MM.1S (cell line): ENCODE measurements at regions not wholly inside any gene's neighbourhood (a gene's known extent, or its start where the extent isn't known, plus 50 kb on each side); places are given as distances from the start of the nearest gene placed in this dataset.

Experiments used
- DNase-seq: peaks from one replicate; pipeline ENCODE4 v3.0.0-alpha.2; 2015
- H2AFZ ChIP-seq: fragments of 300-600 bp; sonication (generic); 2 replicates; pipeline ENCODE4 v1.6.0; 2016; ENCODE audit warnings: antibody characterized with exemption, low read length
- H3F3A ChIP-seq: fragments of 300-600 bp; sonication (generic); 2 replicates; pipeline ENCODE4 v1.6.1; 2016; ENCODE audit warnings: mild to moderate bottlenecking, antibody characterized with exemption, low read length, moderate library complexity, mixed read lengths; ENCODE audit not compliant: insufficient read depth
- H3K27ac ChIP-seq: fragments of 300-600 bp; sonication (generic); 2 replicates; pipeline ENCODE4 v1.5.1; 2016; ENCODE audit warnings: mild to moderate bottlenecking, low read length
- H3K27me3 ChIP-seq: fragments of 300-600 bp; sonication (generic); replicated peaks from 2 replicates; pipeline ENCODE4 v1.6.0; 2016; ENCODE audit warnings: low read length; ENCODE audit not compliant: insufficient read depth
- H3K36me3 ChIP-seq: fragments of 300-600 bp; sonication (generic); replicated peaks from 2 replicates; pipeline ENCODE4 v1.6.1; 2016; ENCODE audit warnings: mild to moderate bottlenecking, low read length, mixed read lengths; ENCODE audit not compliant: insufficient read depth
- H3K4me1 ChIP-seq: fragments of 300-600 bp; sonication (generic); 2 replicates; pipeline ENCODE4 v1.6.1; 2016; ENCODE audit warnings: low read length, mixed read lengths
- H3K4me2 ChIP-seq: fragments of 300-600 bp; sonication (generic); 2 replicates; pipeline ENCODE4 v1.6.0; 2016; ENCODE audit warnings: low read depth, low read length
- H3K4me3 ChIP-seq: fragments of 300-600 bp; sonication (generic); 2 replicates; pipeline ENCODE4 v1.5.1; 2016; ENCODE audit warnings: low read length, mixed read lengths
- H3K79me2 ChIP-seq: fragments of 300-600 bp; sonication (generic); 2 replicates; pipeline ENCODE4 v1.6.1; 2016; ENCODE audit warnings: mixed run types, low read length, mixed read lengths
- H3K9ac ChIP-seq: fragments of 300-600 bp; sonication (generic); 2 replicates; pipeline ENCODE4 v1.6.1; 2016; ENCODE audit warnings: low read length, mixed read lengths
- H3K9me2 ChIP-seq: fragments of 300-600 bp; sonication (generic); replicated peaks from 2 replicates; pipeline ENCODE4 v1.6.1; 2016; ENCODE audit warnings: mild to moderate bottlenecking, low read length, mixed read lengths; ENCODE audit not compliant: insufficient read depth
- H3K9me3 ChIP-seq: fragments of 300-600 bp; sonication (generic); replicated peaks from 2 replicates; pipeline ENCODE4 v1.6.1; 2016; ENCODE audit warnings: mild to moderate bottlenecking, low read length, mixed read lengths; ENCODE audit not compliant: insufficient read depth
- H4K20me1 ChIP-seq: fragments of 300-600 bp; sonication (generic); 2 replicates; pipeline ENCODE4 v1.6.1; 2016; ENCODE audit warnings: mild to moderate bottlenecking, low read length, moderate library complexity, mixed read lengths; ENCODE audit not compliant: insufficient read depth
- CTCF ChIP-seq: fragments of 300-600 bp; sonication (generic); IDR thresholded peaks from 2 replicates; pipeline ENCODE4 v1.5.1; 2016; ENCODE audit warnings: antibody characterized with exemption, low read length, mixed read lengths
- EZH2 ChIP-seq: fragments of 300-600 bp; sonication (generic); optimal IDR thresholded peaks from 2 replicates; pipeline ENCODE3; 2017; ENCODE audit warnings: low read depth, mild to moderate bottlenecking, antibody characterized with exemption, low read length, mixed read lengths
- EZH2phosphoT487 ChIP-seq: fragments of 300-600 bp; sonication (generic); IDR thresholded peaks from 2 replicates; pipeline ENCODE4 v1.6.1; 2018; ENCODE audit warnings: antibody characterized with exemption, low read length

- Histone ChIP-seq H2AFZ (no peak overlapping the region), H3K4me3 (no peak overlapping the region)
- DNase-seq, result no peak
Observed at GRCh38 chr11:106389101-106389500, 311.6 kb downstream of the AASDHPPT start.

GRCh38 chr11:106390078-106390477, 312.6 kb downstream of the AASDHPPT start:
- H3K27me3 ChIP-seq, result no peaks in the 10 kb centered on the region
- H3K27ac ChIP-seq, result no peak overlapping the region
- H3K79me2 ChIP-seq, result no peaks in the 10 kb centered on the region

More at GRCh38 chr11:106389101-106389500, 311.6 kb downstream of the AASDHPPT start:
- Histone ChIP-seq H3K9me3 (no peaks in the 10 kb centered on the region), H3F3A (no peaks in the 10 kb centered on the region), H3K4me1 (no peaks in the 10 kb centered on the region), H3K9me2 (no peaks in the 10 kb centered on the region), H3K79me2 (no peaks in the 10 kb centered on the region), H3K36me3 (no peaks in the 10 kb centered on the region), H3K4me2 (no peak overlapping the region), H3K27ac (no peak overlapping the region), H4K20me1 (no peaks in the 10 kb centered on the region), H3K9ac (no peak overlapping the region), H3K27me3 (no peaks in the 10 kb centered on the region)
- TF ChIP-seq CTCF (no peak), EZH2phosphoT487 (no peak), EZH2 (no peak)

GRCh38 chr11:106391771-106392420, 314.4 kb downstream of the AASDHPPT start:
- no peaks in the 10 kb centered on the region for H3K9me2 ChIP-seq
- H3K4me2 ChIP-seq, result no peak overlapping the region
- no peaks in the 10 kb centered on the region for H3K27me3 ChIP-seq
- H3K4me3 ChIP-seq, result no peak overlapping the region
- H2AFZ ChIP-seq, result no peak overlapping the region
- no peaks in the 10 kb centered on the region for H3K4me1 ChIP-seq
- no peaks in the 10 kb centered on the region for H4K20me1 ChIP-seq
- no peaks in the 10 kb centered on the region for H3K79me2 ChIP-seq
- H3K9me3 ChIP-seq, result no peaks in the 10 kb centered on the region
- H3F3A ChIP-seq, result no peaks in the 10 kb centered on the region
- no peak overlapping the region for H3K27ac ChIP-seq
- H3K36me3 ChIP-seq, result no peaks in the 10 kb centered on the region
- TF ChIP-seq EZH2phosphoT487, result no peak
- TF ChIP-seq CTCF, result no peak
- no peak for TF ChIP-seq EZH2
- H3K9ac ChIP-seq, result no peak overlapping the region
- no peak for DNase-seq

More at GRCh38 chr11:106390078-106390477, 312.6 kb downstream of the AASDHPPT start:
- no peak for DNase-seq
- Histone ChIP-seq H3K9me2 (no peaks in the 10 kb centered on the region), H3K36me3 (no peaks in the 10 kb centered on the region), H2AFZ (no peak overlapping the region), H3F3A (no peaks in the 10 kb centered on the region), H3K9ac (no peak overlapping the region), H3K9me3 (no peaks in the 10 kb centered on the region), H4K20me1 (no peaks in the 10 kb centered on the region), H3K4me1 (no peaks in the 10 kb centered on the region), H3K4me3 (no peak overlapping the region), H3K4me2 (no peak overlapping the region)
- TF ChIP-seq CTCF (no peak), EZH2 (no peak), EZH2phosphoT487 (no peak)
